Astrocyte of the spinal cord (primary cell): ENCODE measurements at regions not wholly inside any gene's neighbourhood (a gene's known extent, or its start where the extent isn't known, plus 50 kb on each side); places are given as distances from the start of the nearest gene placed in this dataset.

Experiments
- DNase-seq: peaks from one replicate; pipeline ENCODE4 v3.0.0; 2011; ENCODE audit warnings: low read depth, low spot score
- H3K4me3 ChIP-seq: 2 replicates; pipeline ENCODE4 v1.5.1; 2011; ENCODE audit warnings: low read depth, mild to moderate bottlenecking, low read length, moderate library complexity
- CTCF ChIP-seq: IDR thresholded peaks from 2 replicates; pipeline ENCODE4 v1.5.1; 2012; ENCODE audit warnings: low read depth, mild to moderate bottlenecking, low read length, inconsistent platforms
- in situ Hi-C: cut with HindIII; loops from 2 replicates; pipeline ENCODE4 v1.10.0; 2017; ENCODE audit warnings: low sequenced_read_pairs

DNA sequence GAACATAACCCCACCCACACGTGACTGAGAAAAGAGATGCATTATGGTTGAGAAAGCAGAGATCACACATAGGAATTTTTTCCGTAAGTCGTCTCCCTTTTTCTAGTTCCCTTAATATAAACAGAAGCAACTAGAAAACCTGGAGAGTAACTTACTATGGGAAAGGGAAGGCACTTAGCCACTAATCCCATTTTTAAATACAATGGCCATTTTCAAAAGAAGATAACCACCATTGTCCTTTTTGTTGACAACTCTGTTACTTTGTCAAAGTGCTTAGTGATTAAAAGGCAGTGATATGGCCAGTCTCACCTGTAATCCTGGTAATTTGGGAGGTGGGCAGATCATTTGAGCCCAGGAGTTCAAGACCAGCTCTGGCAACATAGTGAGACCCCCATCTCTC, 184.4 kb upstream of the UMPS start:
- TF ChIP-seq CTCF: no peak
- no peak for DNase-seq
- in situ Hi-C loops: no loop called here
- no peak overlapping the region for H3K4me3 ChIP-seq

GRCh38 chr3:124552224-124552623, 178.0 kb upstream of the UMPS start:
- no peak for TF ChIP-seq CTCF
- in situ Hi-C loops: no loop called here
- no peak for DNase-seq
- no peak overlapping the region for H3K4me3 ChIP-seq

DNA sequence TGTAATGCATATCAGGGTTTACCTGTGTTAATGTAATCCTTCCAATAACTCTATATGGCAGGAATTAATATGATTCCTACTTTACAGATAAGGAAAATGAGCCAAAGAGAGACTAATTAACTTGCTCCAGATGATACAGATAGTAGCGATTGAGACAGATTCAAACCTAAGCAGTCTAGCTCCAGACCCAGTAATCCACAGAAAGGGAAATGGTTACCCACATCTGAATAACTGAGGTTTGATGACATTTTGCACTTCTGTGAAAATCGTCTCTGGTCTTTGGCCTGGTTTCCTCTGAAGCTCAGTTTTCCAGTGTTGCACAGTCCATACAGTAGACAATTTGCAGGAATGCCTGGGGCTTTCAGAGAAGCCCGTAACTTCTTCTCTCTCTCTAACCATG, 177.1 kb upstream of the UMPS start:
- TF ChIP-seq CTCF: no peak
- DNase-seq: no peak
- in situ Hi-C loops: no loop called here
- H3K4me3 ChIP-seq: no peak overlapping the region

DNA sequence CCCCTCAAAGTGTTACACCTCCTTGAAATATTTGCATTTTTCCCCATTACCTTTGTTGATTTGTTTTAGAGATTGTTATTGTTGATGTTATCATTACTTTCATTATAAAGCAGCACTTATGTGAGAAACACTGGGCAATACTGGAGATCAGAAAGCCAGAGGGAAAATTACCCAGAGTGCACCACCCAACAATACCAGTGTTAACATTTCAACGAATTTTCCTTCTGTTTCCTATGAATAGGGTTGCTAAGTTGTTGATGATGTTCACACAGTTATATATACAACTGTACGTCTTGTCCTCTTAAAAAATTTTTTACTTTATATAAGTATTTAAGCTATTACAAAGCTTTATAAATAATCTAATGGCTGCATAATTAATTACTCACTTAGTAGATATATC, 173.6 kb upstream of the UMPS start:
- in situ Hi-C loops: no loop called here
- DNase-seq: no peak
- TF ChIP-seq CTCF: no peak
- no peak overlapping the region for H3K4me3 ChIP-seq

DNA sequence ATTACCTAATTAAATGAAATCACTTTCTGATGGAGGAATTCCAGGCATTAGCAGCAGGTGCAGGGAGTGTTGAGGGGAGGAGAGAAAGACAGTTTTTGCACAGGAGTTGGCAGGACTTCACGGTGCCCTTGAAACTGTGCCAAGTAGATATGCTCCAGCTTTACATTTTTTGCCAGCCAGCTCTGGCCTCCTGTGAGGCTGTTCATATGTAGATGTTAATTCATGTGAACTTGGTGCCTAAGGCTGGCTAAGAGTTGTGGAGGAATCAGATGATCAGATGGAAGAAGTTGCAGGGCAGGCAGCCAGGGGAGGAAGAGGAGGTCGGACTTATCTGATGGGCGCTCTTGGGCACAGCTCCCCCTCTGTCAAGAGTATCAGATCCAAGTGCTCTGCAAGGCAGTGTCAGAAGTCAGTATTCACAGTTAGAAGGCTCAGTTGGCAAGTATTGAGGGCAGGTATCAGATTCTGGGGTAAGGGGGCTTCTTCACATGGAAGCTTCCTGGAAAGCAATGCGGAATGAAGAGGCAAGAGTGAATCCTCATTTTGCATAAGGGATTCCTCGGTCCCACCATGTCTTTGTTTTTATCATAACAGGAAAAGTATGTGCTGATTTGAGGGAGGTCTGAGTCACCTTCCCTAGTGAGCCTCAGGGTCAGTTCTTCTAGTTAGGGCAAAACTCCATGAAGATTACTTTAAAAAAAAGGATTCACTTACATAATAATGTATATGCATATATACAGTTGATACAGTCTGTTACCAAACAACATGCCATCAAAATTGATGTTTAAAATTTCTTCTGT, 172.6 kb upstream of the UMPS start:
- TF ChIP-seq CTCF: no peak
- DNase-seq: peak; percentile 52
- in situ Hi-C loops: no loop called here
- no peak overlapping the region for H3K4me3 ChIP-seq

- DNase-seq: peak; percentile 94
- no peak for TF ChIP-seq CTCF
- no peak overlapping the region for H3K4me3 ChIP-seq
- in situ Hi-C loops: no loop called here
Measured at GRCh38 chr3:124558991-124559845, 171.0 kb upstream of the UMPS start.
